Type B pancreatic cell (in vitro differentiated cells): ENCODE measurements at regions not wholly inside any gene's neighbourhood (a gene's known extent, or its start where the extent isn't known, plus 50 kb on each side); places are given as distances from the start of the nearest gene placed in this dataset.
"Not testable (repeated sequence)": the region's sequence is repeated elsewhere in the genome, so short reads cannot be mapped to it uniquely, and the experiment has no call there.

Experiments
- DNase-seq: peaks from one replicate; pipeline ENCODE4 v3.0.0; 2021; ENCODE audit warnings: mixed read lengths; ENCODE audit not compliant: unreplicated experiment; ENCODE audit errors: extremely low spot score
- H3K27ac Mint-ChIP-seq: 2 replicates; pipeline ENCODE4 v1.8.0; 2021; ENCODE audit warnings: mild to moderate bottlenecking, mixed read lengths
- H3K27me3 Mint-ChIP-seq: 2 replicates; pipeline ENCODE4 v1.8.0; 2021; ENCODE audit warnings: mixed read lengths
- H3K36me3 Mint-ChIP-seq: 2 replicates; pipeline ENCODE4 v1.8.0; 2021; ENCODE audit warnings: mixed read lengths
- H3K4me1 Mint-ChIP-seq: one replicate; pipeline ENCODE4 v1.8.0; 2021; ENCODE audit warnings: mixed read lengths; ENCODE audit not compliant: unreplicated experiment
- H3K4me3 Mint-ChIP-seq: 2 replicates; pipeline ENCODE4 v1.8.0; 2021; ENCODE audit warnings: mild to moderate bottlenecking, mixed read lengths
- H3K9me3 Mint-ChIP-seq: 2 replicates; pipeline ENCODE4 v1.8.0; 2021; ENCODE audit warnings: mixed read lengths
- TF ChIP-seq, protein P1 (sequence below): fragments of 200-600 bp; sonication (generic); conservative IDR thresholded peaks from 2 replicates; pipeline ENCODE4 v1.5.0; 2021; ENCODE audit warnings: antibody characterized with exemption, mild to moderate bottlenecking

DNA sequence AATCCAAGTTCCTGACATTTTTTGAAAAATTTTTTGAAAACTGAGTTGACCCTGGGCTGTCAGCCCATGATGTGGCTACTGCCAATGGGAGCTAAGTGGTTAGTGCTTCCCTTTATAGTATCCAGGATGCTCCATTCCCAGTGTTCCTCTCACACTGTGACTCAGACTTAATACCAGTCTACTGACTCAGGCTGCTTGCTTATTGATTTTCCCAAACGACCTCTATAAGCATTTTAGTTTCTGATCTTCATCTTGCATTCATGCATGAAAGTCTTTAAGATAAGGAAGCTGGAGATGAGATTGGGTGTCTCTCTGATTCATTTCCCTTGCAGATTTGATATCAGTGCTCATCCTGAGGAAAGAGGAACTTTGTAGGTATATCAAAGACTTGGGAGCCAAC, 560.0 kb downstream of the TBC1D32 start:
- Mint-ChIP-seq H3K9me3 (peaks cover 7% of the 10 kb centered on the region), H3K36me3 (no peaks in the 10 kb centered on the region), H3K4me1 (no peaks in the 10 kb centered on the region), H3K4me3 (no peak overlapping the region), H3K27me3 (no peaks in the 10 kb centered on the region), H3K27ac (no peak overlapping the region)
- TF ChIP-seq, protein P1, sequence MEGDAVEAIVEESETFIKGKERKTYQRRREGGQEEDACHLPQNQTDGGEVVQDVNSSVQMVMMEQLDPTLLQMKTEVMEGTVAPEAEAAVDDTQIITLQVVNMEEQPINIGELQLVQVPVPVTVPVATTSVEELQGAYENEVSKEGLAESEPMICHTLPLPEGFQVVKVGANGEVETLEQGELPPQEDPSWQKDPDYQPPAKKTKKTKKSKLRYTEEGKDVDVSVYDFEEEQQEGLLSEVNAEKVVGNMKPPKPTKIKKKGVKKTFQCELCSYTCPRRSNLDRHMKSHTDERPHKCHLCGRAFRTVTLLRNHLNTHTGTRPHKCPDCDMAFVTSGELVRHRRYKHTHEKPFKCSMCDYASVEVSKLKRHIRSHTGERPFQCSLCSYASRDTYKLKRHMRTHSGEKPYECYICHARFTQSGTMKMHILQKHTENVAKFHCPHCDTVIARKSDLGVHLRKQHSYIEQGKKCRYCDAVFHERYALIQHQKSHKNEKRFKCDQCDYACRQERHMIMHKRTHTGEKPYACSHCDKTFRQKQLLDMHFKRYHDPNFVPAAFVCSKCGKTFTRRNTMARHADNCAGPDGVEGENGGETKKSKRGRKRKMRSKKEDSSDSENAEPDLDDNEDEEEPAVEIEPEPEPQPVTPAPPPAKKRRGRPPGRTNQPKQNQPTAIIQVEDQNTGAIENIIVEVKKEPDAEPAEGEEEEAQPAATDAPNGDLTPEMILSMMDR: no peak
- DNase-seq: no peak

DNA sequence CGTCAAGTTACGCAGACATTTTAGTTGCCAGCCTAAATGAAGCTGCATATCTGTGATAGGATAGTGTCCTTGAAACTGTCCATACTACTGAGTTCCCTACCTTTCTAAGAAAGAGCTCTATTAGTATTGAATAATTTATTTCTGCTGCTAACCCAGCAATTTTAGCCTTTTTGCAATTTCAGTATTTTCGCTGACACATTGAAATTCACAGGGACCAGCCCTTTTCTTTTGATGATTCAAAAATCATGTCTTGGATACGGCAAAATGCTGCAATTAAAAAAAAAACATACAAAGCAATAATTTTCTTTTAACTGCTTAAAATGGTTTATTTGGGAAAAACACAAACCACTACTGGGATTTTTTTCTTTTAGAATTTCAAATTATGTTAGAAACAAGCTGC, 563.3 kb downstream of the TBC1D32 start:
- no peaks in the 10 kb centered on the region for H3K27me3 Mint-ChIP-seq
- H3K9me3 Mint-ChIP-seq: no peaks in the 10 kb centered on the region
- H3K4me1 Mint-ChIP-seq: no peaks in the 10 kb centered on the region
- TF ChIP-seq, protein P1: no peak
- no peak overlapping the region for H3K4me3 Mint-ChIP-seq
- H3K36me3 Mint-ChIP-seq: no peaks in the 10 kb centered on the region
- DNase-seq: no peak
- H3K27ac Mint-ChIP-seq: no peak overlapping the region

DNA sequence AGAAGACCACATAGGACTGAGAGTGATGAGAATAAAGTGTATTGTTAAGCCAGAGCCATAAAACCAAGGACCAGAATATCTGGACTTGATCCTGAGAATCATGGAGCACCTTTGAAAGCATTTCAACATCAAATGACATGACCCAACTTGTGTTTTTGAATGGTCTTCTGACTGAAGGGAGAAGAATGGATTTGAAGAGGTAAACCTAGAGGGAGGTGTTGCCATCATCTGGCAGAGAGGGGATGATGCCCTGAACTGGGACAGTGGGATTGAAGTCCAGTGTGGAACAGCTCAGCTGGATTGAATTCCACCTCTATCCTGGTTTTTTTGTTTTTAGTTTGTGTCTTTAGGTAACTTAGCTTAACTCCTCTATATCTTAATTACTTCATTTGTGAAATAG, 570.0 kb downstream of the TBC1D32 start:
- TF ChIP-seq, protein P1: no peak
- Mint-ChIP-seq H3K4me3 (no peak overlapping the region), H3K36me3 (no peaks in the 10 kb centered on the region), H3K9me3 (no peaks in the 10 kb centered on the region), H3K4me1 (no peaks in the 10 kb centered on the region), H3K27me3 (no peaks in the 10 kb centered on the region), H3K27ac (no peak overlapping the region)
- DNase-seq: no peak

DNA sequence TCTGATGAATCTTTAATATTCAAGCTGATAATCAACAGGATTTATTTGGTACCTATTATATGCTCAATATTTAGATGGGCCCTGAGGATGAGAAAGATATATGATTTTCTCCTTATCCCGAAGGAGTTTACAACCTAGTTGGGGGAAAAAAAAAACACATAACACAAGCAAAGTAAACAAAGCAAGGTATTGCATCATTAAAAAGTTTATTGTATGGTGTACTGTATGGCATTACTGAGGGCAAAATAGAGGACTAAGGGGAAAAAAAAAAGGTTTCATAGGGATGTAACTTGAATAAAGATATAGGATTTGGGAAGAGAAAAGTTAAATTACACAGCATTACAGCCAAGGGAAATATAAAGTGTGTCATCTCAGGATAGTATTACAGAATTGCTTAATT, 574.7 kb downstream of the TBC1D32 start:
- no peaks in the 10 kb centered on the region for H3K27me3 Mint-ChIP-seq
- no peak overlapping the region for H3K27ac Mint-ChIP-seq
- H3K9me3 Mint-ChIP-seq: no peaks in the 10 kb centered on the region
- H3K4me3 Mint-ChIP-seq: no peak overlapping the region
- TF ChIP-seq, protein P1: no peak
- no peaks in the 10 kb centered on the region for H3K4me1 Mint-ChIP-seq
- H3K36me3 Mint-ChIP-seq: no peaks in the 10 kb centered on the region
- DNase-seq: no peak

DNA sequence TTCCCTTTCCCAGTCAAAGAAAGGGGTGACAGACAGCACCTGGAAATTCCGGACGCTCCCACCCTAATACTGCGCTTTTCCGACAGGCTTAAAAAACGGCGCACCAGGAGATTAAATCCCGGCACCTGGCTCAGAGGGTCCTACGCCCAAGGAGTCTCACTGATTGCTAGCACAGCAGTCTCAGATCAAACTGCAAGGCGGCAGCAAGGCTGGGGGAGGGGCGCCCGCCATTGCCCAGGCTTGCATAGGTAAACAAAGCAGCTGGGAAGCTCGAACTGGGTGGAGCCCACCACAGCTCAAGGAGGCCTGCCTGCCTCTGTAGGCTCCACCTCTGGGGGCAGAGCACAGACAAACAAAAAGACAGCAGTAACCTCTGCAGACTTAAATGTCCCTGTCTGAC, 585.7 kb downstream of the TBC1D32 start:
- H3K27ac Mint-ChIP-seq, H3K36me3 Mint-ChIP-seq, H3K4me1 Mint-ChIP-seq, DNase-seq, H3K9me3 Mint-ChIP-seq, H3K4me3 Mint-ChIP-seq, H3K27me3 Mint-ChIP-seq: not testable (repeated sequence)

DNA sequence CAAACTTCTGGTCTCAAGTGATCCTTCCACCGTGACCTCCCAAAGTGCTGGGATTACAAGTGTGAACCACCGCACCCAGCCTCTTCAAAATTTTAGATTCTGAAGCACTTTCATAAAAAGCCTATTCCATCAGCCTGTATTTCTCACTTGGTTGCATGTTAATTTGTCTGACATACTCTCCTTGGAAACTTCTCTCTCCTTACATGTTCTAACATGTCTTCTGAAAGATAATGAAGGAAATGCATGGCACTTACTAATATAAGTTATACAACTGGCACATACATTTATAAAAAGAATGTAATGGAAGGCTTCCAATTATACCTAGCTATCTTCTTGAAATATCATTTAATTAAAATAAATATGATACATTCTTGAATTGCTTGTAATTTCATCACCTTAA, 597.5 kb downstream of the TBC1D32 start:
- Mint-ChIP-seq H3K4me3 (no peak overlapping the region), H3K27ac (no peak overlapping the region), H3K27me3 (no peaks in the 10 kb centered on the region), H3K4me1 (no peaks in the 10 kb centered on the region), H3K9me3 (no peaks in the 10 kb centered on the region), H3K36me3 (no peaks in the 10 kb centered on the region)
- no peak for DNase-seq
- TF ChIP-seq, protein P1: no peak
